ENCODE measurements at regions not wholly inside any gene's neighbourhood (a gene's known extent, or its start where the extent isn't known, plus 50 kb on each side); places are given as distances from the start of the nearest gene placed in this dataset.

GRCh38 chr3:124131580-124131979, 139.7 kb upstream of the ROPN1 start:
- no peak for TF ChIP-seq CTCF (IDR thresholded peaks at IDR 0.05; ENCODE audit: low read length)
- no peak for TF ChIP-seq EZH2phosphoT487 (IDR thresholded peaks at IDR 0.05; ENCODE audit: low read length)
